Type B pancreatic cell (in vitro differentiated cells): ENCODE measurements at regions not wholly inside any gene's neighbourhood (a gene's known extent, or its start where the extent isn't known, plus 50 kb on each side); places are given as distances from the start of the nearest gene placed in this dataset. TPM values are rescaled to one million over a fixed set of nuclear protein-coding genes. Genes with fewer than 3 reads are reported as not detected.

Experiments
- DNase-seq: peaks from one replicate; pipeline ENCODE4 v3.0.0; 2021; ENCODE audit warnings: mixed read lengths; ENCODE audit not compliant: unreplicated experiment; ENCODE audit errors: extremely low spot score
- H3K27ac Mint-ChIP-seq: 2 replicates; pipeline ENCODE4 v1.8.0; 2021; ENCODE audit warnings: mild to moderate bottlenecking, mixed read lengths
- H3K27me3 Mint-ChIP-seq: 2 replicates; pipeline ENCODE4 v1.8.0; 2021; ENCODE audit warnings: mixed read lengths
- H3K36me3 Mint-ChIP-seq: 2 replicates; pipeline ENCODE4 v1.8.0; 2021; ENCODE audit warnings: mixed read lengths
- H3K4me1 Mint-ChIP-seq: one replicate; pipeline ENCODE4 v1.8.0; 2021; ENCODE audit warnings: mixed read lengths; ENCODE audit not compliant: unreplicated experiment
- H3K4me3 Mint-ChIP-seq: 2 replicates; pipeline ENCODE4 v1.8.0; 2021; ENCODE audit warnings: mild to moderate bottlenecking, mixed read lengths
- H3K9me3 Mint-ChIP-seq: 2 replicates; pipeline ENCODE4 v1.8.0; 2021; ENCODE audit warnings: mixed read lengths
- CTCF ChIP-seq: fragments of 200-600 bp; sonication (generic); conservative IDR thresholded peaks from 2 replicates; pipeline ENCODE4 v1.5.0; 2021; ENCODE audit warnings: antibody characterized with exemption, mild to moderate bottlenecking
- microRNA-seq: library from miRNA; unstranded; fragments of <30 nt; microRNA quantifications from one replicate; pipeline ENCODE4, GENCODE V29; 2020

- Mint-ChIP-seq H3K27ac (no peak overlapping the region), H3K9me3 (peaks cover 7% of the 10 kb centered on the region), H3K27me3 (no peaks in the 10 kb centered on the region), H3K4me1 (peaks cover 9% of the 10 kb centered on the region), H3K4me3 (no peak overlapping the region), H3K36me3 (no peaks in the 10 kb centered on the region)
- DNase-seq, result no peak
- TF ChIP-seq CTCF, result no peak
These were observed 62.2 kb upstream of the ZNF462 start for GRCh38 chr9:106800701-106801270.

GRCh38 chr9:106801816-106802215 lies 61.1 kb upstream of the ZNF462 start:
- no peaks in the 10 kb centered on the region for H3K36me3 Mint-ChIP-seq
- TF ChIP-seq CTCF, result no peak
- peaks cover 7% of the 10 kb centered on the region for H3K9me3 Mint-ChIP-seq
- peaks cover 9% of the 10 kb centered on the region for H3K4me1 Mint-ChIP-seq
- H3K27ac Mint-ChIP-seq, result no peak overlapping the region
- no peaks in the 10 kb centered on the region for H3K27me3 Mint-ChIP-seq
- no peak overlapping the region for H3K4me3 Mint-ChIP-seq
- DNase-seq, result no peak

Small RNA genes in the stretch of these regions (microRNA-seq; reads per million reads assigned to microRNA genes)
- gene MIR8081, result not detected
